GM19397 (cell line): ENCODE measurements at regions not wholly inside any gene's neighbourhood (a gene's known extent, or its start where the extent isn't known, plus 50 kb on each side); places are given as distances from the start of the nearest gene placed in this dataset.

Source experiments
- ATAC-seq: cut with Tn5 transposase; IDR thresholded peaks from one replicate; pipeline ENCODE4 v1.9.1; 2021; ENCODE audit warnings: mild to moderate bottlenecking, moderate library complexity; ENCODE audit not compliant: unreplicated experiment

DNA sequence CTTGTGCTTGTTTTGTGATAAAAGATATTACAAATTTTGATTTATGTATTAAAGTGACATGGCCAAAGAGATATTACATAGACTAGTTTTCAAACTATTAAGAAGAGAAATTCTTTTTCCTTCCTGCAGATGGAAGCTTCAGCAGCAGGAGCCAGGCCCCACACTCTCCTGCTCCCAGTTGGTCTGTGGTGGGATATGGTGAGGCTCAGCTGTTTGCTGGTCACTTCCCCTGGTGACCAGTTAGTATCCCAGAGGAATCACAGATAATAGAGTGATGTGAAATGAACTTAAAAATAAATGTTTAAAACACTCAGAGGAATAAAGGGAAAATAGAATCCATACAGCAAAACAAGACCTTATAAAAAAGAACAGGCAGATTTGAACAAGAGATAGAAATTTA is 154.7 kb downstream of the KTN1 start:
- ATAC-seq, result no peak

DNA sequence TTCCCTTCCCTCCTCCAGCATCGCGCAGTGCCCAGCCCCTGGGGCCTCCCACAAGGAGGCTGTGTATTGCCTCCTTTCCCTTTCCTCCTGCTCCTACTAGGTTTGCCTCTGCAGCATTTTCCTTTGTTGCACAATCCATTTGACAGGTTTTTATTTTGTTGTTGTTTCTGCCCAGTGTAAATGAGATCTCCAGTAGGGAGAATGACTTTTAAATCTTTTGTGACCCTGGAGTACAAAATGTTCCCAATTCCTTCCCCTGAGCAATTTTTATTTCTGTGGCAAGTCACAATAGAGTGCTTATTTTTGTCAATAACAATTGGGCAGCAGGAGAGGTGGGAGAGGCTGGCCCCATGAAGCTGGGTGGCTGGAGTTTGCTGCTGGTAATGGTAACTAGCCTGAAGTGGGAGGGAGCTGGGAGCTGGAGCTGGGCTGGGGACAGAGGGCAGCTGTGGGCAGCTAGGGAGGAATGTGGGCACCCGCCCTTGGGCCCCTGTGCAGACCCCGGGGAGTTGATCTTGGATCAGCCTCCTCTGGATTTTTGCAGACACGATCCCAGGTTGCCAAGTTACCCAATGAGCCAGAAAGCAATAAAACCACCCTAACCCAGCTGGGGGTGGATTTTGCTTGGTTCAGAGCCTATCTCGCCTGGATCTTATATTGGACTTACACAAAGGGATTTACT is 160.1 kb downstream of the KTN1 start:
- no peak for ATAC-seq

DNA sequence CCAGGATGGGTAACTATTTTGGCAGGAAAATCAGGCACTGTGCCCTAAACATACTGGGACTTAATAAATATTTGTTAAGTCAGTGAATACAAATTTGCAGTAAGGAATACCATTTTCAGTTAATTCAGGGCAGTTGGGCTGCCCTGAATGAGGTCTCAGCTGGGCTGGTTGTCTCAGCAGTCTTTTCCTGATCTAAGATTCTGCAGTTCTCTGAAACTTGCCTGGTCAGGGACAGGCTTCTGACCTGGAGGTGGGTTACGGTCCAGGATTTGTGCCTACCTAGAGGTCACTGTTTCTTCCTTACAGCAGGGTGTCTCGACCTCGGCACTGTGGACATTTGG is 160.6 kb downstream of the KTN1 start:
- ATAC-seq, result no peak

DNA sequence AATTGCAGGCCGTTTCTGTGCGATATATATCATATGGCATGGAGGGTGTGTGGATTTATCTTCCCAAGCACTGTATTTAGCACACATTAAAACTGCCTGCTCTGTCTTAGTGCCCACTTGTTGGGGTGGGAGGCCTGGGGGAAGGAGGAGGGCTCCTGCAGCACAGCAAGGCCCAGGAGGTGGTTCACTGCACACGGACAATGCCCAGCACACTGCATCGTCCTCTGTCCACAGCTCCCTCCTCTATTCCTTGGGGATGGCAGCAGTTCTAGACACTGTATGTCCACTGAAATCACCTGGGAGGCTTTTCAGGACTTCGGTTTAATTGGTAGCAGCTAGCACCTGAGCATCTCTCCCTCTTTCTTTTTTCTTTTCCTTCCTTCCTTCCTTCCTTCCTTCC is 161.2 kb downstream of the KTN1 start:
- ATAC-seq, result no peak

DNA sequence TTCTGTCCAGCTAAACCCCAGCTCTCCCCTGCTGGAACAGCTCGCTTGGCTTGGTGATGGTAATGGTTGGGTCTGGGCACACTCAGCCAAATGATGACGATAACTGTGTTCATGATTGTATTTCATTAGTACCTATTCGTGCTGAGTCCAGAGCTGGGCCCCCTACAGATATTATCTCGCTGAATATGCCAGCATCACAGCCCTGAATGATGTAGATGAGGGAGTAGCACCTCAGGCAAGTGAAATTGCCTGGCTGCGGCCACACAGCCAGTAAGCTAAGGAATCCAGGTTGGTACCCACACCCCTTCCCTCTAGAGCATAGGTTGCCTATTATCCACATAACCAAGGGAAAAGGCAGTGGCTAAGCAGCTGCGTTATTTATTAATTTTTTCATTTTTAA is 163.5 kb downstream of the KTN1 start:
- ATAC-seq, result no peak

DNA sequence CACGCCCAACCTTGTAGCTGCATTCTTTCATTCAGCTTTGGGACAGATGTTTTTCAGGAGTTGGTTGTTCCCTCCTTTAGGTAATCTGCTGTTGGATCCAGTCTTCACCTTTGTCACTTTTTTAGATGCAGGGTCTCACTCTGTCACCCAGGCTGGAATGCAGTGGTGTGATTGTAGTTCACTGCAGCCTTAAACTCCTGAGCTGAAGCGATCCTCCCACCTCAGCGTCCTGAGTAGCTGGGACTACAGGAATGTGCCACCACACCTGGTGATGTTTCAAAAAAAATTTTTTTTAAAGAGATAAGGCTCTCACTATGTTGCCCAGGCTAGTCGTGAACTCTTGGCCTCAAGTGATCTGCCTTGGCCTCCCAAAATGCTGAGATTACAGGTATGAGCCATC is 164.3 kb downstream of the KTN1 start:
- ATAC-seq, result no peak

DNA sequence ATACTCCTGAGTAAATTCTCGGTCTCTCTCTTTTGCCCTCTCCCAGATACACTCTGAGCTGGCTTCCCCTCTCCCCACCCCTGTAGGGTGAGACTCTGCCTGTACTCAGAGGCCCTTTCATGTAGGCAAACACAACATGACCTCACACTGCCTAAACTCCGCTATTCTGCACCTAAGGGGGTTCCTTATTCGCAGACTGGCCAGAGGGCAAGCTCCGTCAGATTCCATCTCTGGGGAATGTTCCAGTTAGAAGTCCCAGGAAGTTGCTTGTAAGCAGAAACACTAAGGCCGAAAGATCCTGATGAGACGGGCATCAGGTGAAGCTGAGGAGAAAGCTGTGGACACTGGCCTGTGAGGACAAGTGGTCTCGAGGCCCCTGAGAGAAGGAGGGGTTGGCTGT is 165.9 kb downstream of the KTN1 start:
- no peak for ATAC-seq

DNA sequence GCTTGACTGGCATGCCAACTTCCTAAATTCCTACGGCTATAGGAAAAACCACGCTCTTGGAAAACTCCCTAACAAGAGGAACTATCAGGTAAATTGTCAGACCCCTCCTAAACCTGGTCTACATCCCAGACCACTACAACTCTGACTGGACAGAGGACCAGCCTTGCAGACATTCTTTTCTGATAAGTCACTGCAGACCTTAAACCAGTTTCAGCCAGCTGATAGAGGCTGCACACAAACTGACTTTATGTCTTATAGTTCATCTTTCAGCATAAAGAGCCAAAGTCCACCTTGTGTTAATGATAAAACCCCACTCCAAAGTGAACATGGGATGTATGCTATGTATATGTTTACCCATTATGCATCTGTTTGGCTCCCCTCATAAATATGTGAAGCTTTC is 166.6 kb downstream of the KTN1 start:
- no peak for ATAC-seq

DNA sequence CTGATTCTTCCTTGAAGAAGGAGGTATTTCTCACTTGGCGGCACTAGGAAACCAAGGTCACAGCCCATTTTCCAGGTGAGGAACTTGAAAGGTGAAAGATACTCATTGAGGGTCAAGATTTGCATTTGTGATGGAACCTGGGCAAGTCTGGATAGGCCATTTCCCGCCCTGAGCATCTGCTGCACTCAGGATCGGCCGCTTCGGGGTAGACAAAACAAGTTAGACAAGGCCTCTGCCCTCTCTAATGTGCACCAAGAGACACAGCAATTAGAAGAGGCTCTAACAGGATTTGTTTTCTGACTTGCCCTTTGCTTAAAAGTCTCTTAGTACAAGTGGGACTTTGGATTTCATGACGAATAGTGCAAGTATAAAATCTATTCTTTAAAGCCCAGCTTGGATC is 167.2 kb downstream of the KTN1 start:
- ATAC-seq, result no peak

DNA sequence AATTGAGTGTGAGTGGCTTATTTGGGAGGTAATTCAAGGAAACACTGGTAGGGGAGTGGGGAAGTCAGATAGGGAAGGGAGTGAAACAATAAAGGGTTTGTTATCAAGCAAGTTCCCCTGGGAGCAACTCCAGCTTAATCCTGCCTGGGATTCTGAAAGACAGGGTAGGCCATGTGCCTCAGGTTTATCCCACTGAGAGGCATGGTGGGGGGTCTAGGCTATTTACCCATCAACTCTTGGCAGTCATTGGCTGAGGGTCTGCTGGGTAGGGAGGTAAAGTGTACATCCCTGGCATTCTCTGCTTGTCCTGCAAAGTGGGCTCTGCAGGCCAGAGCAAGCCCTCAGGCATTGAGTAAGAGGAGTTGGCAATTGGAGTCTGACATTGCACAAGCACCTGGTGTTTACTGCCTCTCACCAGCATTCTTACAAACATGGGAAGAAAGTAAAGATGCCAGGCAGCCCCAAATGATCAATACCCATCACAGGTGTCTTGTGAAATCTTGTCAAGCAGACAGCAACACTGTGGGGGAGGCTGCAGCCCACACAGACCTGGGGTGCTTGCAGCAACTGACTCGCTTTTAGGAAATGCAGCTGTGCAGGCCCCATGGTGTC is 169.3 kb downstream of the KTN1 start:
- ATAC-seq, result no peak

DNA sequence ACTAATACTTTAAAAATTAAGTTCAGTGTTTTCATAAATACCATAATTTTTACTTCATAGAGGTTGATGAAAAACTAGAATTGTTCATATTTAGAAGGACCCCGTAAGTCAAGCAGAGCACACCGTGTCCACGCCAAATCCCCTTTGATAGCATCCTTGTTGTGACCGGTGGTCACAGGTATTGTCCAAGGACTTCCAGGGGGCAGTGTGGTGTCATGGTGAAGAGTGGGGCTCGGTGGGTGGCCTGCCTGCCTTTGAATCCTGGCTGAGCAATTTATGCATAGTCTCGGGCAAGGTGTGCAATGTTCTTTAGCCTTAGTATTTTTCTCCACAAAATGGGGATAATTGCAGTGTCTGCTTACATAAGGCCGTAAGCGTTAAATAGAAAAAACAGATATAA is 169.9 kb downstream of the KTN1 start:
- ATAC-seq, result no peak

DNA sequence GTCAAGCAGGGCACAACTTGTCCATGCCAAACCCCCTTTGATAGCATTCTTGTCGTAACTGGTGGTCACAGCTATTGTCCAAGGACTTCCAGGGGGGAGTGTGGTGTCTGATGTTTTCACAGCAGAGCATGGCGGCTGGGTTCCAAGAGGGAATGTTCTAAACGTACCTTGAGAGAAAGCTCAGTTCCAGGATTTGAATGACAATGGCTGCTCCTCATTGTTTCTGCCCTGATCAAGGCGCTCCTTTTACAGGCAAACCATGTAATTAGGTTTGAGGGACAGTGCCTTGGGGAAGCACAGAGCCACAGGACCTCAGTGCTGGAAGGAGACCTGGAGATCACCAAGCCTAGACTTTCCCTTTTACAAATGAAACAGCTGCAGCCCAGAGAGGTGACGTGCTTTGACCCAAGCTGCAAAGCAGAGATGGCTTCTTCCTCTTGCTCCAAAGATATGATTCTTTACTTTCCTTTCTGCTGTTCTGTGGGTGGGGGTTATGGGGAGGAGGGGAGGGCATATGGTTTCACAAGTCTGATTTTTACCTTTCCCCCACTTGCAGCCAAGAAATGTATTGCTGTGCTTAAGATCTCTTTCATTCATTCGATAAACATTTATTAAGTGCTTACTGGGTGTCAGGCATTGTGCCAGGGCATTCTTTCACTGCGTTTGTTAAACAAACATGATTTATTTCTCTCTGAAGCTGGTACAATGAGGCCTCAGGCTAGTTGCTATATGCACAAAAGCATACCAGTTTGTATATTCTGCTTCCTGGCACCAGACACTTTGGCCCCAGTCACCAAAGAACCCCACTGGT is 172.8 kb downstream of the KTN1 start:
- ATAC-seq, result no peak

DNA sequence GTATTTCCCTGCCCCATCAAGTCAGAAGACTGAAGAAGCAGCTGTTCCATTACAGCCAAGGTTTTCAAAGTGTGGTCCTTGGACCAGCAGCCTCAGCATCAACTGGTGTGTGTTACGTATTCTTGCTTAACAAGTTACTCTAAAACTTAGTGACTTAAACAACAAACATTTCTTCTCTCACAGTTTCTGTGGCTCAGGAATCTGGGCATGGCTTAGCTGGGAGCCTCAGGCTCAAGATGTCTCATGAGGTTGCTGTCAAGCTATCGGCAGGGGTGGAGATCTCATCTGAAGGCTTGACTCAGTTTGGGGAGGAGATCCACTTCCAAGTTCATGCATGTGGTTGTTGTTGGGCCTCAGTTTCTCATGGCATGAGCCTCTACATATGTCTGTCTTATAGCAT is 174.5 kb downstream of the KTN1 start:
- ATAC-seq, result no peak

DNA sequence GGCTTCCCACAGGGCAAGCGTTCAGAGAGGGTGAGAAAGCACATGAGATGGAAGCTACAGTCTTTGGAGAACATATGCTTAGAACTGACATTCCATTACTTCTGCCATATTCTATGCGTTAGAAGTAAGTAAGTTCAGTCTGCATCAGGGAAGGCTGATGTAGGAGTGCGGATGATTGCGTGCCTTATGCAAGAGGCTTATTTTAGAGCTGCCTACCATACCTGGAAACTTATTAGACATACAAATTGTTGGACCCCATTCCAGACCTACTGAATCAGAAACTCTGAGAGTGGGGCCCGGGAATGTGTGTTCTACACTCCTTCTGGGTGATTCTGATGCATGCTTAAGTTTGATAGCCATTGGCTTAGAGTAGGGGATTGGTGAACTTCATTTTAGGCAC is 174.9 kb downstream of the KTN1 start:
- ATAC-seq, result no peak

DNA sequence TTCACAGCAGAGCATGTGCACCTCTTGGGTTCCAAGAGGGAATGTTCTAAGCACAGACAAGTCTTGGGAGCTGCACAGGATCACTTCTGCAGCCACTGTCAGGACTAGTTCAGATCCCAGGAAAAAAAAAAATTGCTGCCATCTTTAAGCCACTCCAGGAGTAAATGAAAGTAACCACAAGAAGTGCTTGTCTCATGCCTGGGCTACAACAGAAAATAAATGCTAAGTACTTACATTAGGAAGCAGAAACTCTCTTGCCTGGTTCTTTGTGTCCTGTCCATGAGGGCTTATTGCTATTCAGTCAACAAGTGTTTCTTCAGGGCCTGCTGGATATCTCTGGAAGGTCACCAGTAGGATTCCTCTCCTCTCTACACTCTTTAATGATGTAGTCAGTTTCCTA is 176.1 kb downstream of the KTN1 start:
- ATAC-seq, result no peak

DNA sequence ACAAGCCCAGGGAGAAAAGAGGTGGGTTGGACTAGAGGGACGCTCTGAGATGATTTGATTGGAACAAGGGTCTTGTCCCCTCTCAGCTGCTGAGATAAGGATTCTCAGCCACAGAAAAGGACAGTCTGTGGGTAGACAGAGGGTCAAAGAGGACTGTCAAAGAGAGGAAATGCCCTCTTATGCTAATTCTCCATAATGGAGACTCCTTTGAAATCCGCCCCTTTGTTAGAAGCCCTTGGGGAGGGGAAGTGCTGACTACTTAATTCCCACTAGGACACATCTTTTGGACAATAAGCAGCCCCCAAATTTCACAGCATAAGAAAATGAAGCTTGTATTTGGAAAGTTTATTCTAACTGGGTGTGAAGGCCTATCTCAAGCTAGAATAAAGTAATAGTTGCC is 176.6 kb downstream of the KTN1 start:
- no peak for ATAC-seq

DNA sequence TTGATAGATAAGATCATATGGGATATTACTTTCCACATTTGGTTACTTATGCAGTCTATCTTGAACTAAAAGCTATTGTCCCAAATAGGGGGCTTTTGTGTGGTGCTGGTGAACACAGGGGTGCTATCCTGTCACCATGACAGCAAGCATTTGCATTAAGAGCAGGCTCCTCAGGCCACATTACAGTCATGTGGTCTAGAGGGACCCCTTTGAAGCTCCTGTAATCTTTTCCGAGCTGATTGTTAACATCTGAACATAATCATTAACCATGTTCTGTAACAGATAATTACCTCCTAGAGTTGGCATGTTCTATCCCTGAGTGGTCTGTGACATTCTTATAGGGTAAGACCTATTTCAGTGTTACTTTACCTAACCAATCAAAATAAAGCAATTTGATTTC is 178.8 kb downstream of the KTN1 start:
- ATAC-seq, result no peak

DNA sequence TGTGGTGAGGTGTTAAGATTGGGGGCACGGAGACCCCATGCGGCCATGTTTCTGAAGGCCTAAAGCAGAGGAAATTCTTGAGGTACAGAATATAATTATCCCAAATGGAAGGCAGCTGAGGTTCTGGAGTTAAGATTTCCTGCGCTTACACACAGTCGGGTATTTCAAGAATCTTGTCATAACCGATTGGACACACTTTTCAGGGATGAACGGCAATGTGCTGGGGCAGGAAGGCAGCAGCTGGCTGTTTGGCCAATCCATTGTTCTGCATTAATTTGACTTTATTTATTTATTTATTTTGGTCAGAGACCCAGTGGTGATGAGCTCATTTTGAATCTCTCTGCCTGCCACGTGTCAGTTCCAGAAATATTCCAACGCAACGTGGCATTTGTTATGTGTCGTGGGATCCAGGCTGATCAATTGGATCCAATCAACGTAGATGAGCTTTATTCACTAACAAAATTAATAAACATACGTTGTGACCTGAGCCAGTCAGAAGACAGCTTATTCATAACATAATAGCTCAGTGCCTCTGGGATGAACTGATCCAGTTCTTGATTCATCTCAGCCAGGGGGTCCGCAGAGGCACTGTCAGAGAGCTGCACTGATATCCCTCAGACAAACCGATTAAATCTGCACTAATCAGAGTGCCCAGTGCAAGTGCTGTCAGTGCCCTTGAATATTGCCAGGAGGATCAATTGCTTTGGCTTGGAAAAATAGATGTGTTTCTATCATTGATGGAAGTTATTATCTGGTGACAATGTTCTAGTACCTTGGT is 181.0 kb downstream of the KTN1 start:
- no peak for ATAC-seq

DNA sequence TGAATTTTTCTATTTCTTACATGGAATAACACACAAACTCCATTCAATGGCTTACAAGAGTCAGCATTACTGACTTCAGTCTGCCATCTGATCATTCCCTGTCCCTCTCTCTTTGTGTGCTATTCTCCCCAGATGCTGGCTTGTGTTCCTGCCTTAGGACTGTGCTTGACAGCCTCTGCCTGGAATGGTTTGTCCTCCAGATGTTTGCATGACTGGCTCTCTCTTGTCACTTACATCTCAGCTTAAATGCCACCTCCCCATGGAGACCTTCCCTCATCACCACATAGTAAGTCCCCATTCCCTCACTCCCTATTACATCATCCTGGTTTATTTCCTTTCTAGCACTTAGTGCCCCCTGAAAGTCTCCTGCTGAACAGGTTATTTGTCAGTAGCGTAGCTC is 181.6 kb downstream of the KTN1 start:
- no peak for ATAC-seq

DNA sequence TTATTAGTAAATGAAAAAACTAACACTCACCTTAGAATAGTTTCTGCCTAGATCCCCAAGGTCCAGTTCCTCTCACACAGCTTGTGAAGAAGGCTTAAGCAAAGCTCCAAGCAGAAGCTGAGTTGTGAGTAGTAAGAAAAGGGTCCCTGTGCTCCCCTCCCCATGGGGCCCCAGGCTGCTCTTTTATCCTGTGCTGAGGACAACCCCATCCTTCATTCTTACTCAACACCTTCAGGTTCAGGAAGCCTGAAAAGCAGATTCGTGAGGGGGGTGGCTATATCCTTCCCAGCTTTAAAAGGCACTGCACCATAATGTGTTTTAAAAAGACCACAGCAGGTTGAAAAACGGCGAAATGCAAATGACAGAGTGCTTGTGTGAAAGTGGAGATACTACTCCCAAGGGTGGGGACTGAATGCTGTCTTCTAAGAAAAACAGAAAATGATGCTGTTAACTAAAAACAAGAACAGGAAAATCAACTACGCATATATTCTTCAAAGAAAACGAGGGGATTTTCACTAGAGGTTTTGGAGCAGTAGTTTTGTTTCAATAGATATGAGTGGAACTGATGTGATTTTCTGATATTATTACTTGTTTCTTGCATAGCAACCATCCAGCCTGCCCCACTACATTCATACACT is 182.7 kb downstream of the KTN1 start:
- peak; percentile 75 for ATAC-seq

DNA sequence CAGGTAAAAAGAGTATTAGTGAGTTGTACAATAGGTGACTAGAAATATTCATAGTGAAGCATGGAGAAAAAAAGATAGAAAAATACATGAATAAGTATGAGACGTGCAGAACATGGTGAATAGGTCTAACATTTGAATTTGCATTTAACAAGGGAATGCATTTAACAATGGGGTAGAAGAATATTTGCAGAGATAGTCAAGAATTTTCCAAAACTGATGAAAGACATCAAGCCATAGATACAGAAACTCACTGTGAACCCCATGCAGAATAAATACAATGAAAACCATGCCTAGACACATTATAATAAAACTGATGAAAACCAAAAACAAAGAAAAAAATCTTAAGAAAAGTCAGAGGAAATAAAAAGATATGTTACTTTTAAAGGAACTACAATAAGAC is 184.8 kb downstream of the KTN1 start:
- no peak for ATAC-seq
